ENCODE measurements at regions not wholly inside any gene's neighbourhood (a gene's known extent, or its start where the extent isn't known, plus 50 kb on each side); places are given as distances from the start of the nearest gene placed in this dataset.
"Not testable (repeated sequence)": the region's sequence is repeated elsewhere in the genome, so short reads cannot be mapped to it uniquely, and the experiment has no call there.

DNA sequence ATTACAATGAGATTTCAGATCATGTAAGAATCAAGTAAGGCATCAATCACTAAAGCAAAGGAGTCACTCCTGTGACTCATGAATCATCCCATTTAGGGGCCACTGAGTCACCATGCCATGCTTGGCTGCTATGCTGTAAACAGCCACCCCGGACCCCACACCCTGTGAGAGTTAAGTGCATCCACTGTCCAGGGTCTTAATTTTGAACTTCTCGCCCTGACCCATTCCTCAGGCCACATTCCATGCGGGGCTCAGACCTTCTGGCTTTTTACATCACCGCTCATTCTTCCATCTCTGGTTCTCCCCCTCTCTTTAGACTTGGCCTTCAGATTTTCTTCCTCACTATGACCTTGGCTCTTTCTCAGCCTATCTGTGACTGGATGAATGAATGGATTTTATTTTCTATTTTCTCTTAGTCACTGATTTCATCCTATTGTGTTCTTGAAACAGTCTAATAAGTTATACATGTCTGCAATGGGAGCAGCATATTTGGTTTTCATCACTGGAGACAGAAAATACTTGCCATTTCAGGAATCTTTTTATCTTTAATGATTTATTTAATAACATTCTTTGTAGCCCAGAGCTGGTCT is 239.6 kb downstream of the SKIDA1 start:
- no peak for DNase-seq

GRCh38 chr10:21285207-21285606 is 240.3 kb downstream of the SKIDA1 start:
- DNase-seq, result no peak

GRCh38 chr10:21284301-21284700 is 241.2 kb downstream of the SKIDA1 start:
- DNase-seq, result no peak

DNA sequence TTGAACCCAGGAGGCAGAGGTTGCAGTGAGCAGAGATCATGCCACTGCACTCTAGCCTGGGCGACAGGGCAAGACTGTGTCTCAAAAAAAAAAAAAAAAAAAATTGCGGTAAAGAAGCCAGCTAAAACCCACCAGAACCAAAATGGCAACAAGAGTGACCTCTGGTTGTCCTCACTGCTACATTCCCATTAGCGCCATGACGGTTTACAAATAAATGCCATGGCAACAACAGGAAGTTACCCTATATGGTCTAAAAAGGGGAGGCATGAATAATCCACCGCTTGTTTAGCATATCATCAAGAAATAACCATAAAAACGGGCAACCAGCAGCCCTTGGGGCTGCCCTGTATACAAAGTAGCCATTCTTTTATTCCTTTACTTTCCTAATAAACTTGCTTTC is 242.4 kb downstream of the SKIDA1 start:
- DNase-seq, result not testable (repeated sequence)

GRCh38 chr10:21281765-21282484 is 243.6 kb downstream of the SKIDA1 start:
- DNase-seq, result no peak

DNA sequence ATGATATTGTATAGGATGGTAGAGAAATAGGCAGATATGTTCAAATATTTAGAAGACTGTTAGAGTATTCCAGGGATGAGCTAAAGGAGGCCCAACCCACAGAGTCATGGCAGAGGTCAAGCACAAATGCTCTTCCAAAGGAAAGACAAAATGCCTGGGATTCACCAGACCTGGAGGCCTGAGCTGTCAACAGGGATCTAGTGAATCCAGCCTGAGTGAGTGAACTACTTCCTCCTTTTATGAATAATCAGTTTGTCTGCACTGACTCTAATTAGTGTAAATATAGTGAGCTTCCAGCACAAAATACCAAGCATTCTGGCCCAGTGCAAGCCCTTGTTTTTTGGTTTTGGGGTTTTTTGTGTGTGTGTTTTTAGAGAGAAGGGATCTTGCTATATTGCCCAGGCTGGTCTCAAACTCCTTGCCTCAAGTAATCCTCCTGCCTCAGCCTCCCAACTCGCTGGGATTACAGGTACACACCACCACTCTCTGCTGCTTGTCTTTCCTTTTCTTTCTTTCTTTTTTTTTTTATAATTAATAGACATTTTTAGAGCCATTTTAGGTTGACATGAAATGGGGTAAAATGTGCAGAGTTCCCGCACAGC is 244.4 kb downstream of the SKIDA1 start:
- no peak for DNase-seq

GRCh38 chr10:21280037-21280436 is 245.4 kb downstream of the SKIDA1 start:
- DNase-seq, result no peak

- DNase-seq, result no peak
Observed at GRCh38 chr10:21279217-21279575, 246.3 kb downstream of the SKIDA1 start.

GRCh38 chr10:21278491-21279216 is 246.8 kb downstream of the SKIDA1 start:
- DNase-seq, result peak; percentile 72

GRCh38 chr10:21273400-21273968 is 252.0 kb downstream of the SKIDA1 start:
- DNase-seq, result no peak

- no peak for DNase-seq
Observed at GRCh38 chr10:21272643-21273399, 252.7 kb downstream of the SKIDA1 start.

GRCh38 chr10:21270976-21271375 is 254.5 kb downstream of the SKIDA1 start:
- DNase-seq, result no peak

- DNase-seq, result no peak
Observed at GRCh38 chr10:21269289-21269688, 256.2 kb downstream of the SKIDA1 start.

- DNase-seq, result no peak
Observed at GRCh38 chr10:21265622-21266021, 259.9 kb downstream of the SKIDA1 start.

- no peak for DNase-seq
Observed at GRCh38 chr10:21264271-21264670, 261.2 kb downstream of the SKIDA1 start.

DNA sequence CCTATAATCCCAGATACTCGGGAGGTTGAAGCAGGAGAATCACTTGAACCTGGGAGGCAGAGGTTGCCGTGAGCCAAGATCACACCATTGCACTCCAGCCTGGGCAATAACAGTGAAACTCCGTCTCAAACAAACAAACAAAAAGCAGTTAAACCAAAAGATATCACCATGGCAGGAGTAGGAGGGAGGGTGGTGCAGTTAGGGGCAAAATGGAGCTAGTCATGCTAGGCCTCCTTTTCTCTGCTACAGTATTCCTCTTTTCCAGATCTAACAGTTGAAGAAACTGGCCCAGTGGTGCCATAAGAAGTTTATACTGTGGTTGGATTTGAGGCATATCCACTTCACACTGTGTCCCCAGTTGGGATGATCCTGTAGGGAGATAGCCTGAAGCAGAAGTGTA is 261.6 kb downstream of the SKIDA1 start:
- no peak for DNase-seq

- DNase-seq, result no peak
Observed at GRCh38 chr10:21263263-21263803, 262.1 kb downstream of the SKIDA1 start.

GRCh38 chr10:21261842-21262294 is 263.6 kb downstream of the SKIDA1 start:
- peak; percentile 47 for DNase-seq

DNA sequence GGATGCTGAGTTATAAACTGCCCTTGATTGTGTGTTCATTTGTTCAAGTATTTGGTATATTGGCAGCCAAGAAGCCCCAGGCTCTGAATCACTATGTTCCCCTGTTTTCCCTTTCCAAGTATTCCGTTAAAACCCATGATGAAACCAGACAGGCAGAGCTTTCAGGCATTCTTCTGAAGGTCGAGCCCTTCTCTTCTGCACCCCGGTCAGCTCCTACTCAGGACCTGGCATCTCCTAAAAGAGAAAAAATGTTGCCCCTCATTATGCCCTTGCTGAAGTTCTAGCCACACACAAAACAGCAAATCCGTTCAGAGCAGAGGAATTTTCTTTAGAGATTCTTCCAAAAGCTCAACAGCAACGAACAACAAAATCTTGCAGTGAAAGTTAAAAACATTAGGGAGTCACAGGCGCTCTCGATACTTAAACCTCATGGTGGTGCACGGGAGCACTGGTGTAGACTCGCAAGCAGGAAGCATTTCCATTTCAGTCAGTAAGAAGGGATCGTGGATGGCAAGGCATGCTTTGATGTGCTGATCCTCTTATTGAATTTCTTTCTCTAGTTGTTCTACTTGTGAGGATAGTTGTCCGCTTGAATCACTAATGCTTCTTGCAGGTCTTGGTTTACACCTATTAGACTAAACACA is 264.9 kb downstream of the SKIDA1 start:
- DNase-seq, result peak; percentile 43

DNA sequence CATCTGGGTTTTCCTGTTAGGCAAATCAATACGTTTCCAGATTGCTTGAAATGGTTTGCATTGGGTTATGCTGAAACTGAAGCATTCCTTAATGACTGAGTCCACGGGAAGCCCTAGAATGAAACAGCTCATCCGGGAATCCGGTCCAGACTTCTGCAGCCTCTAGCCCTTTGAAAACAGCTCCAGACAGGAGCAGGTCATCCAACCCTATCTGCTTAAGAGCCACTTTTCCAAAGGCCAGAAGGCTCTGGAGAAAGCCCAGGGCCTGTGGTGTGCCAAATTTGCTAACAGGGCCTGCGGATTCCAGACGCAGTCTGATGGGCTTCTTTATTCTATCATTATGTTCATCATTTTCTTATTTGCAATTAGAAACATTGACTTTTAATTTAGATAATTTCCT is 265.4 kb downstream of the SKIDA1 start:
- DNase-seq, result no peak

- no peak for DNase-seq
Observed at GRCh38 chr10:21257919-21258318, 267.6 kb downstream of the SKIDA1 start.

DNA sequence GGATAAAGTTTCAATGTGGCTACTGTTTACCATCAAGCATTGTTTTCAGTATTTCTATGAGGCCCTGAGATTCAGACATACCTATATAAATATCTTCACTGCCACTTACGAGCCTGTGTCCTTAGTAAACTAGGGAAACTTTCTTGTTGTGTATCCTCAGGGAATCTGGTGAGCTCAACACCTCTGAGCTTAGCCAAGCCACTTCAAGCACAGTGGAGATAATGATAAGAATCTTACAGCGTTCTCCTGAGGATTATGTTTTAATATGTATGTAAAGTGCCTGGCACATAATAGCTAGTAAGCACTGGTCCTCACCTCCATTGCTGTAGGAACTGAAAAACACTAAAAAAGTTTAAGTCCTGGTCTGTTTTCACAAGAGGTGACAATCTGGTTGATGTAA is 268.3 kb downstream of the SKIDA1 start:
- DNase-seq, result no peak

All from midbrain (tissue), 1 donor.